IMR-90 (cell line): ENCODE measurements at regions not wholly inside any gene's neighbourhood (a gene's known extent, or its start where the extent isn't known, plus 50 kb on each side); places are given as distances from the start of the nearest gene placed in this dataset.

Experiments
- ATAC-seq: fragments of 200-7000 bp; cut with Tn5 transposase; 2 replicates; pipeline ENCODE4 v1.9.1; 2020; ENCODE audit warnings: low read depth, mild to moderate bottlenecking, moderate library complexity
- BruUV-seq: library from RNA; stranded (reverse); fragments of 400-500 nt; replicated peaks from 2 replicates; lab custom pipeline; 2021; lab: Mats Ljungman, UMichigan
- CTCF ChIA-PET: fragments of 300-600 bp; formaldehyde crosslinking; extraction: SDS; loops from one replicate; lab custom pipeline; 2021; ENCODE audit warnings: antibody characterized with exemption; lab: Yijun Ruan, JAX
- POLR2A ChIA-PET: fragments of 300-600 bp; sonication (Branson Sonifier 250); formaldehyde crosslinking; loops from one replicate; lab custom pipeline; 2022; ENCODE audit warnings: antibody characterized with exemption; ENCODE audit not compliant: unreplicated experiment; lab: Charles Lee
- DNase-seq: peaks from one replicate; pipeline ENCODE4 v3.0.0; 2013
- H2AFZ ChIP-seq: replicated peaks from 2 replicates; pipeline ENCODE3; 2013; ENCODE audit warnings: low read length, mild to moderate bottlenecking; ENCODE audit not compliant: poor library complexity
- H2AK5ac ChIP-seq: 2 replicates; pipeline ENCODE4 v1.6.1; 2013; ENCODE audit warnings: low read depth, low read length, inconsistent platforms
- H2AK9ac ChIP-seq: replicated peaks from 2 replicates; pipeline ENCODE3; 2013; ENCODE audit warnings: mild to moderate bottlenecking, low read depth, low read length, moderate library complexity; ENCODE audit not compliant: poor library complexity
- H2BK120ac ChIP-seq: 2 replicates; pipeline ENCODE4 v1.6.1; 2013; ENCODE audit warnings: low read depth, low read length, inconsistent platforms
- H2BK15ac ChIP-seq: 3 replicates; pipeline ENCODE4 v1.6.1; 2013; ENCODE audit warnings: low read depth, low read length, inconsistent platforms
- H2BK20ac ChIP-seq: 2 replicates; pipeline ENCODE4 v1.6.1; 2013; ENCODE audit warnings: low read depth, mild to moderate bottlenecking, inconsistent platforms, low read length, moderate library complexity
- H2BK5ac ChIP-seq: 2 replicates; pipeline ENCODE4 v1.6.1; 2013; ENCODE audit warnings: mild to moderate bottlenecking, low read depth, low read length, inconsistent platforms; ENCODE audit not compliant: poor library complexity, severe bottlenecking
- H3K14ac ChIP-seq: replicated peaks from 2 replicates; pipeline ENCODE4 v1.6.1; 2013; ENCODE audit warnings: low read depth, low read length, inconsistent platforms
- H3K18ac ChIP-seq: 2 replicates; pipeline ENCODE4 v1.6.1; 2013; ENCODE audit warnings: low read depth, low read length, control low read depth
- H3K23ac ChIP-seq: 2 replicates; pipeline ENCODE4 v1.6.1; 2013; ENCODE audit warnings: low read depth, low read length, inconsistent platforms
- H3K27ac ChIP-seq: 2 replicates; pipeline ENCODE4 v1.5.1; 2013; ENCODE audit warnings: mild to moderate bottlenecking, control low read depth, low read length; ENCODE audit not compliant: insufficient read depth
- H3K27me3 ChIP-seq: 2 replicates; pipeline ENCODE4 v1.6.1; 2013; ENCODE audit warnings: low read length; ENCODE audit not compliant: control insufficient read depth, insufficient read depth
- H3K36me3 ChIP-seq: 2 replicates; pipeline ENCODE4 v1.6.1; 2013; ENCODE audit warnings: low read length, mixed read lengths; ENCODE audit not compliant: control insufficient read depth, insufficient read depth
- H3K4ac ChIP-seq: 2 replicates; pipeline ENCODE4 v1.6.1; 2013; ENCODE audit warnings: low read depth, low read length, inconsistent platforms
- H3K4me1 ChIP-seq: 2 replicates; pipeline ENCODE4 v1.6.1; 2013; ENCODE audit warnings: low read length, mixed read lengths; ENCODE audit not compliant: control insufficient read depth, insufficient read depth
- H3K4me2 ChIP-seq: 2 replicates; pipeline ENCODE4 v1.6.1; 2013; ENCODE audit warnings: low read depth, mild to moderate bottlenecking, control low read depth, low read length, moderate library complexity
- H3K4me3 ChIP-seq: 2 replicates; pipeline ENCODE4 v1.5.1; 2013; ENCODE audit warnings: low read depth, mild to moderate bottlenecking, control low read depth, low read length, moderate library complexity; ENCODE audit not compliant: insufficient read depth
- H3K56ac ChIP-seq: 2 replicates; pipeline ENCODE4 v1.6.1; 2013; ENCODE audit warnings: low read length, inconsistent platforms; ENCODE audit not compliant: insufficient read depth; ENCODE audit errors: extremely low read depth
- H3K79me1 ChIP-seq, 2 experiments: 2 replicates each; pipeline ENCODE4 v1.6.1; 2013; ENCODE audit warnings: low read length in 2 of 2, inconsistent platforms in 1 of 2, low read depth in 1 of 2
- H3K9ac ChIP-seq: 2 replicates; pipeline ENCODE4 v1.6.1; 2013; ENCODE audit warnings: low read depth, low read length, control low read depth
- H3K9me1 ChIP-seq: 2 replicates; pipeline ENCODE4 v1.6.1; 2013; ENCODE audit warnings: low read length, inconsistent platforms; ENCODE audit not compliant: insufficient read depth
- H3K9me3 ChIP-seq: 2 replicates; pipeline ENCODE4 v1.6.1; 2013; ENCODE audit warnings: low read length; ENCODE audit not compliant: control insufficient read depth, insufficient read depth
- H4K20me1 ChIP-seq: 2 replicates; pipeline ENCODE4 v1.6.1; 2013; ENCODE audit warnings: low read length, inconsistent platforms; ENCODE audit not compliant: insufficient read depth
- H4K5ac ChIP-seq: 2 replicates; pipeline ENCODE4 v1.6.1; 2013; ENCODE audit warnings: mild to moderate bottlenecking, low read depth, low read length, control low read depth
- H4K8ac ChIP-seq, 2 experiments: 2 replicates each; pipeline ENCODE4 v1.6.1; 2013; ENCODE audit warnings: low read depth in 2 of 2, low read length in 2 of 2, control low read depth in 1 of 2, inconsistent platforms in 1 of 2
- H4K91ac ChIP-seq: 2 replicates; pipeline ENCODE4 v1.6.1; 2013; ENCODE audit warnings: low read depth, low read length, inconsistent platforms; ENCODE audit not compliant: insufficient read depth
- BHLHE40 ChIP-seq: fragments of 150-350 bp; IDR thresholded peaks from 2 replicates; pipeline ENCODE4 v1.6.1; 2016; ENCODE audit warnings: mild to moderate bottlenecking, low read depth, low read length
- CEBPB ChIP-seq: IDR thresholded peaks from 2 replicates; pipeline ENCODE4 v1.6.1; 2012; ENCODE audit warnings: low read depth, low read length, improper control_type of control experiment
- CHD1 ChIP-seq: IDR thresholded peaks from 2 replicates; pipeline ENCODE4 v1.6.1; 2012; ENCODE audit warnings: low read depth, low read length, improper control_type of control experiment
- CTCF ChIP-seq: conservative IDR thresholded peaks from 2 replicates; pipeline ENCODE4 v1.5.1; 2012; ENCODE audit warnings: mild to moderate bottlenecking, low read depth, low read length, improper control_type of control experiment
- ELK1 ChIP-seq: fragments of 150-350 bp; IDR thresholded peaks from 2 replicates; pipeline ENCODE4 v1.6.1; 2016; ENCODE audit warnings: low read depth, mild to moderate bottlenecking, low read length, moderate library complexity, borderline replicate concordance
- FOS ChIP-seq: fragments of 150-350 bp; IDR thresholded peaks from 2 replicates; pipeline ENCODE4 v1.6.1; 2016; ENCODE audit warnings: low read depth, low read length
- MAFK ChIP-seq: IDR thresholded peaks from 2 replicates; pipeline ENCODE4 v1.6.1; 2012; ENCODE audit warnings: low read depth, low read length, improper control_type of control experiment
- MAZ ChIP-seq: IDR thresholded peaks from 2 replicates; pipeline ENCODE4 v1.6.1; 2012; ENCODE audit warnings: low read depth, mild to moderate bottlenecking, low read length, improper control_type of control experiment, moderate library complexity, borderline replicate concordance
- MXI1 ChIP-seq: IDR thresholded peaks from 2 replicates; pipeline ENCODE4 v1.6.1; 2012; ENCODE audit warnings: low read depth, mild to moderate bottlenecking, low read length, moderate library complexity, borderline replicate concordance
- NFE2L2 ChIP-seq: fragments of 150-350 bp; IDR thresholded peaks from 2 replicates; pipeline ENCODE4 v1.6.1; 2016; ENCODE audit warnings: low read depth, mild to moderate bottlenecking, low read length
- POLR2A ChIP-seq: IDR thresholded peaks from 2 replicates; pipeline ENCODE4 v1.6.1; 2012; ENCODE audit warnings: mild to moderate bottlenecking, low read depth, low read length
- RAD21 ChIP-seq: IDR thresholded peaks from 2 replicates; pipeline ENCODE4 v1.6.1; 2012; ENCODE audit warnings: low read length, improper control_type of control experiment
- RCOR1 ChIP-seq: IDR thresholded peaks from 2 replicates; pipeline ENCODE4 v1.6.1; 2012; ENCODE audit warnings: mild to moderate bottlenecking, low read length, improper control_type of control experiment; ENCODE audit not compliant: insufficient replicate concordance
- RFX5 ChIP-seq: IDR thresholded peaks from 2 replicates; pipeline ENCODE4 v1.8.0; 2012; ENCODE audit warnings: low read depth, mild to moderate bottlenecking, low read length, moderate library complexity
- SMC3 ChIP-seq: fragments of 150-350 bp; IDR thresholded peaks from 2 replicates; pipeline ENCODE4 v1.6.1; 2016; ENCODE audit warnings: low read depth, mild to moderate bottlenecking, antibody characterized with exemption, low read length, moderate library complexity
- USF2 ChIP-seq: fragments of 150-350 bp; IDR thresholded peaks from 2 replicates; pipeline ENCODE4 v1.6.1; 2017; ENCODE audit warnings: mild to moderate bottlenecking, antibody characterized with exemption, low read length, low read depth
- WGBS, 2 experiments: methylation state at CpG; one replicate each; pipeline versions ENCODE4 v1.1.5 to v1.1.7; 2013; ENCODE audit warnings: missing lambda C conversion rate in 2 of 2; ENCODE audit not compliant: insufficient read length in 1 of 2; ENCODE audit errors: extremely low coverage in 2 of 2; 5-methylcytosine and 5-hydroxymethylcytosine counted together
- dilution Hi-C: fragments of 300-500 bp; cut with HindIII; formaldehyde crosslinking; loops from one replicate; pipeline ENCODE4 v1.14.3; 2018; ENCODE audit warnings: low sequenced_read_pairs; ENCODE audit not compliant: unreplicated experiment
- in situ Hi-C: fragments of 300-500 bp; cut with MboI; formaldehyde crosslinking; loops from 3 replicates; pipeline ENCODE4 v1.14.3; 2019; ENCODE audit warnings: low sequenced_read_pairs, inconsistent platforms, mixed read lengths
- intact Hi-C: fragments of 100-400 bp; cut with micrococcal nuclease; formaldehyde crosslinking; loops from 2 replicates; pipeline ENCODE4 v1.10.0; 2022

- 17% methylated on average over 1 of the region's 4 CpGs; no CpG with 5 or more reads in 1 of the 2 experiments for WGBS, 2 experiments
- Histone ChIP-seq H4K91ac (no peak overlapping the region), H3K56ac (no peak overlapping the region), H4K5ac (no peak overlapping the region; the same call in 1 of the 2 replicates), H3K14ac (no peak overlapping the region), H3K79me1 (no peaks in the 10 kb centered on the region), H3K4ac (no peak overlapping the region), H2BK120ac (no peak overlapping the region), H2AK5ac (0 out of 2 replicates have a peak overlapping the region, but pooled peaks have one; percentile 33), H4K8ac (no peak overlapping the region), H3K23ac (no peak overlapping the region), H3K27me3 (no peaks in the 10 kb centered on the region), H3K9ac (no peak overlapping the region), H3K9me3 (no peaks in the 10 kb centered on the region), H2BK20ac (no peak overlapping the region), H2AK9ac (no peak overlapping the region), H3K18ac (no peak overlapping the region), H3K4me1 (peaks cover 12% of the 10 kb centered on the region), H3K4me3 (no peak overlapping the region), H3K9me1 (peaks cover 3% of the 10 kb centered on the region), H2BK5ac (no peak overlapping the region), H3K36me3 (no peaks in the 10 kb centered on the region), H4K20me1 (no peaks in the 10 kb centered on the region), H3K27ac (no peak overlapping the region), H2BK15ac (0 out of 3 replicates have a peak overlapping the region, but pooled peaks have one; percentile 2), H3K4me2 (no peak overlapping the region), H2AFZ (no peak overlapping the region)
- intact Hi-C loops (no loop called here), dilution Hi-C loops (no loop called here), in situ Hi-C loops (no loop called here)
- ATAC-seq (no peak), DNase-seq (peak; percentile 42)
- ChIA-PET CTCF (no interaction called here), POLR2A (no interaction called here)
- TF ChIP-seq SMC3 (no peak), ELK1 (no peak), BHLHE40 (no peak), MAFK (no peak), MAZ (no peak), NFE2L2 (no peak), RFX5 (no peak), USF2 (no peak), CHD1 (no peak), MXI1 (no peak), RAD21 (no peak), RCOR1 (no peak), CTCF (no peak), CEBPB (no peak), FOS (no peak), POLR2A (no peak)
- no TSS peak for BruUV-seq
These were observed 87.8 kb downstream of the SPRY1 start for GRCh38 chr4:123484291-123484926.
